Jurkat, Clone E6-1 (cell line): ENCODE measurements at regions not wholly inside any gene's neighbourhood (a gene's known extent, or its start where the extent isn't known, plus 50 kb on each side); places are given as distances from the start of the nearest gene placed in this dataset.
A peak's percentile ranks its signal among the peaks of the same experiment; 100 is the strongest.

Experiments used
- DNase-seq: peaks from one replicate; pipeline ENCODE4 v3.0.0-alpha.2; 2011; ENCODE audit warnings: low read depth, low spot score
- H3K4me3 ChIP-seq: 2 replicates; pipeline ENCODE4 v1.5.1; 2011; ENCODE audit warnings: mild to moderate bottlenecking, low read length, control low read depth, moderate library complexity

DNA sequence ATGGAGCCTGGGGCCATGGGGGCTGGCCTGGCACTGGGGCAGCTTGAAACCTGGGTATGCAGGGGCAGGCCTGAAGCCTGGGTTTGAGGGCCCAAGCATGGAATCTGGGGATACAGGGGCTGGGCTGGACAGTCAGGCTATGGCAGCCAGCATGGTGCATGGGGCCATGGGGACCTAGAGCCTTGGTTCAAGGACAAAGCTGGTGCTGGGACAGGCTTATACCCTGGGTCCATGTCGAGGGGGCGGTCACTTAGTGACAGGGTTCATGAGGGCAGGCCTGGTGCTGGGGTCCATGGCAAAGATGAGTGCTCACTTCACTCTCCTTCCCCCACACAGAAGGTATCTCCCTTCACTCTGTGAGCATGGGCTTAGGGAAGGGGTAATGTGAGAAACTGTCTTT, 116.2 kb downstream of the BBS10 start:
- no peak for DNase-seq
- no peak overlapping the region for H3K4me3 ChIP-seq

DNA sequence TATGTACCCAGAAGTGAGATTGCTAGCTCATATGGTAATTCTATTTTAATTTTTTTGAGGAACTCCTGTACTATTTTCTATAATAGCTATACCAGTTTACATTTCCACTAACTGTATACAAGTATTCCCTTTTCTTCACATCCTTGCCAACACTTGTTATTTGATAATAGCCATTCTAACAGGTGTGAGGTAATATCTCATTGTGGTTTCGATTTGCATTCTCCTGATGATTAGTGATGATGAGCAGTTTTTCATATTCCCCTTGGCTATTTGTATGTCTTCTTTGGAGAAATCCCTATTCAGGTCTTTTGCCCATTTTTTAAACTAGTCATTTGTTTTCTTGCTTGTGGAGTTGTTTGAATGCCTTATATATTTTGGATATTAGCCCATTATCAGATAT, 121.3 kb downstream of the BBS10 start:
- H3K4me3 ChIP-seq, result no peak overlapping the region
- DNase-seq, result no peak

DNA sequence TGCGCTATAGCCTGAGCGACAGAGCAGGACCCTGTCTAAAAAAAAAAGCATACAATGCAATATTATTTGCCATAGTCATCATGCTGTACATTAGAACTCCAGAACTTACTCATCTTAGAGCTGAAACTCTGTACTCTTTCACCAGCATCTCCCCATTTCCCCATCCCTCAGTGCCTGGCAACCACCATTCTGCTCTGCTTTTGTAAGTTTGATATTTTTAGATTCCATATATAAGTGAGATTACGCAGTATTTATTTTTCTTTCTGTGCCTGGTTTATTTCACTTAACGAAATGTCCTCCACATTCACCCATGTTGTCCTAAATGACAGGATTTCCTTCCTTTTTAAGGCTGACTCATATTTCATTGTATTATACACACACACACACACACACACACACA, 121.8 kb downstream of the BBS10 start:
- H3K4me3 ChIP-seq, result no peak overlapping the region
- DNase-seq, result no peak

DNA sequence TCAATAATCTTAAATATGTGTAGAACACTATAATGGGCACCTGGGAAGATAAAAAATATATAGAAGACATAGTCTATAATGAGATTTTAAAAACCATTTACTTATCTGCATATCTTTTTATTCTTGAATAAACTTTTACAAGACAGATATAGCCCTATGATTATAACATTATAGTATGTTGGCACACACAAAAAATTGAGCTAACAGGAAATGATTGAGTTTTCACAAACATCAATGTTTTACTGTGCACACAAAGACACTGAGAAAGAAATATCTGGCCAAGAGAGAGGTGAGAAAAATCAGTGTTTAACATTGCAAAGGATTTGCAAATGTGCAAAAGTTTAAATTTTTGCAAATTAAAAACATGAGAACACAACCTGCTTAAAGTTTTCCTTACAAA, 124.3 kb downstream of the BBS10 start:
- no peak for DNase-seq

DNA sequence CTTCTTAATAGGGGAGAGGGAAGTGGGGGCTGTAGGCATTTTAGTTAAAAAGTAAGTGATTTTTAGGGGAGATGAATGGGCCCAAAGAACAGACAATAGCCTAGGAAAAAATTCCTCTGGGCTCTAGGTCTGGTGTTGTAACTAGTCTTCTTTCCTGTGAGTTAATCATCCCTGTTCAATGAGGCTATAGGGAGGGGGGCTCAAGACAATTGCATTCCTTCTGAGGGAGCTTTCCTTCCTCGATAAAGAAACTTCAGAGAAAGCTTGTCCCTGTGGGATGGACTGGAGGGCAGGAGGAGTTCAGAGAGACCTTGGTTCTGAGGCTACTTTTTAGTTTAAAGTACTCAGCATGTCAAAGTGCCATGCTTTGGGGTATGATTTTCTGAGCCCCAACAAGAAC, 127.2 kb downstream of the BBS10 start:
- DNase-seq, result no peak
- H3K4me3 ChIP-seq, result no peak overlapping the region

More for the DNA sequence above, 124.3 kb downstream of the BBS10 start:
- no peak overlapping the region for H3K4me3 ChIP-seq

DNA sequence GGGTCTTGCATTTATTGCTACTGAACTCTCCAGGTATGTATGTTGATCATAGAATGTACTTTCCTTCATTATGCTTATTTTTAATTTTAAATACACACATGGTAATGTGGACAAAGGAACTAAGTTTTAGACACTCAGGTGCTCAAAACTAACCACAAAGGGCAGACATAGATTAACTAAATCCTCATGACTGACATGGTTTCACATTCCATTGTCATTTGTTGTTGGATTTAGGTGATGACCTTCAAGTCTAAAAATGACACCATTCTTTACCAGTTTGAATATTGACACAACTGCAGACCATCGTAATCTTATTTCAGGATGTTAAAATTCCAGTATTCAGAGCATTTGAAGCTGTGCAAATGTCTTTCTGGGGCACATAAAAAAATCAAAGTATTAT, 128.4 kb downstream of the BBS10 start:
- no peak overlapping the region for H3K4me3 ChIP-seq
- DNase-seq, result no peak

DNA sequence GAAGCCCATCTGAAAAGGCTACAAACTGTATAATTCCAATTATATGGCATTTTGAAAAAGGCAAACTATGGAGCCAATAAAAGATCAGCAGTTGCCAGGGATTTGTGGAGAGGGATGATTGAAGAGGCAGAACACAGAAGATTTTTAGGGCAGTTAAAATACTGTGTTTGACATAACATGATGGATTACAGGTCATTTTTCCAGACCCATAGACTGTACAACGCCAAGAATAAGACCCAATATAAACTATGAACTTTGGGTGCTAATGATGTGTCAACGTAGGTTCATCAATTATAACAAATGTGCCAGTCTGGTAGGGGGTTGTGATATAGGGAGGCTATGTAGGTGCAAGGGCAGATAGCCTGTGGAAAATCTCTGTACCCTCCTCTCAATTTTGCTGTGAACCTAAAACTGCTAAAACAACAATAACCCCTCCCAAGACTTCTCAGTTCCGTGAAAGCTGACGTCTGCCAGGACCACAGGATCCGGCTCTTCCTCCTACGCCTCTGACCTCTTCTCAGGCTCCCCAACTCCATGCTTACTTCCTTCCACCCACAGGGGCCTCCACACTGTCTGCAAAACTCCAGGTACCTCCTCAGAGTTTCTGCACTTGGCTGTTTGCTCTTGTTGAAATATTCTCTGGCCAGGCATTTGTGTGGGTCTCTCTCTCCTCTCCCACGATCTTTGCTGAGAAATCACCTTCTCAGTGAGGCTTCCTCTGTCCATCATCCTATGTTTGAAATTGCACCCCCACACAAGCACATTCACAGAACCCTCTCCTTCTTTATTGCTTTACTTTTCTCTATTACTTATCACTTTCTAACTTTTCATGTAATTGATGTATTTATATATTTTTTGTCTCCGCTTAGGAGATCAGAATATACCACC, 131.4 kb downstream of the BBS10 start:
- H3K4me3 ChIP-seq, result no peak overlapping the region
- DNase-seq, result no peak

DNA sequence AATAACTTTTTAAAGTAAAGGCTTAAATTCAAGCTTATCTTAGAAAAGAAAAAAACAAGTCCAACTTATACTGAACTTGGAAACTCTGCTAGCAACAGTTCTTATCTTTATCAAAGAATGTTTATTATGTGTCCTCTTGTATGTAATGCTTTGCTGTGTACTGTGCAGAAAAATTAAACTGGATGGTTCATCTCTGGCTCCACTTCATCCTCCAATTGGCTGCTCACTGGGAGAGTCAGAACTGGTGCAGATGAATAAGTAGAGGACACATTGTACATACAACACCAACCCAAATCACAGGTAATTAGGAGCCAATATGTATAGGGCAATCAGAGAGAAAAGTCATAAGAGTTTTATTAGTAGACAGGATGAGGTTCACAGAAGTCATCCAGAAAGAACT, 123.6 kb upstream of the NAP1L1 start:
- no peak for DNase-seq
- H3K4me3 ChIP-seq, result no peak overlapping the region

DNA sequence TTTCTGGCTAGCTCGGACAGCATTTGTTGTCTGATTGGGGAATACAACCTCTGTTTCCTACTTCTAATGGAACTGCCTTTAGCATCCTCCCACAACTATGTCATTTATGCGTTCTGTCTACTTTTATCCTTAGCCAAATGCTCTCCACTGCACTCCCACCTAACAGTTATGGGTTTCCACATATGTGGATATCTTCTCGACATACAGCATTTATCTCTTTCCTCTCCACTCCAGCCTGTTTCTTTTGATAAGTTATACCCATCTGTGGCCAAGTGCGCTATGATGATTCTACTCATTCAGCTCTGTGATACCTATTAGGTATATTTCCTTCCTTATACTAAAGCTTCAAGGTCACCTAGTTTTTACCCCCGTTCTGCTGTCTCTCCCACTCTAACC, 122.2 kb upstream of the NAP1L1 start:
- no peak overlapping the region for H3K4me3 ChIP-seq
- no peak for DNase-seq

DNA sequence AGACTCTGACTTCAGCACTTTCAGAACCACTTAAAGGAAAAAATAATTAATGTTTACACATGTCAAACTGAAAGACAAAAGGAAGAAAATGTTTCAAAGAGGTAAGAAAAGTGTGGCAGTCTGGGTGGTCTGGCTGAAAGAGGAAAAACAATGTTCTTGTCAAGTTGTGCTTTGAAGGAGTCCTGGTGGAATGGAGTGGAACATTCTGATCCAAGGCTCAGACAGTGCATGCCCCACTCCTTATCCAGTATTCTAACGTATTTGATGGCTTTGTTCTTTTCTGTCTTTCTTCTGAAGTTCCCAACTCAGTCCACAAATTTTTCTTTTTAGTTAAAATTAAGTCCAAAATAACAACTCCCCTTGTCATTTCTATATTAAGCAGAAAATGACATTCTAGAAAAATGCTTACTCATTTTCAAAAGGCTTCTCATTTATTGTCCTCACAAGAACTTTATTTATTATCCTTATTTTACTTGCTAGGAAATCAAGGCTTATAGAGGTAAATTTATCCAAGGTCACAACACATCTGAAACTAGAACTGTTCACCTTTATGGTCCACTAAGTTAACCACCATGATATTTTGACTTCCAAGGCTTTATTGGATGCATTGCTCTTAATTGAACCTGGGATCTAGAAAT, 121.7 kb upstream of the NAP1L1 start:
- DNase-seq, result no peak
- no peak overlapping the region for H3K4me3 ChIP-seq

DNA sequence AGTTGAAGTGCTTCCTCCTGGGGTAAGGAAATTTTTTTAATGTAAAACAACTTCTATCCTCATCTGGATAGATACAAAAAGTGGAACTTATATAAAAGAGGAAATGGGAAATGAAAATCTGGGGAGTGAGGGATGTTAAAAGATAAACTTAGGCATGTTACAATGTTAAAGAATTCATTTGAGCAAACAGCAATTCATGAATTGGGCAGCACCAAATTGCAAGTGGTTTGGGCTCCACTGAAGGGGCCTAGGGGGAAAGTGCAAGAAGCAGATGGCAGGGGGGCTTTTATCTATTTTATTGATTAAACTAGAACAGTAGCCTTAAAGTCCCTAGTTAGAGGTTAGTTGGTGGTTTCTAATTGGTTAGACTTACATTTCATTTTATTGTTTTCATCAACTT, 118.1 kb upstream of the NAP1L1 start:
- H3K4me3 ChIP-seq, result no peak overlapping the region
- no peak for DNase-seq

DNA sequence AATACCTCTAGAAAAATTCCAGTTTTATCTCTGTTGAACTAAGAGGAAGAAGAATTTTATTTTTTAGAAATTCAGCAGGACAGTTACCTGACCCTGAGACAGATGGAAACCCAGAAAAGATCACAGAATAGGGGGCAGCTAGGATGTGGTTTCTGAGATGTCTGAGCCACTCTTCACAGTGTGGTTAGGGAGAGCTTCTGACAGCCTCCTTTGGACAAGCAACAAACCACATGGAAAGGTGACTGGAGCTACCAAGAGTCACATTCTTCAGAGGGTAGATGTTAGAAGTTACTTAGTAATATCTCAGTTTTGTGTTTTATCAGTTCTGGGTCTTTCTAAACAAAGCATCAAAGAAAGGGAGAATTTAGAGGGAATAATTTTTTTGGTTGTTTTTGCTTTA, 117.3 kb upstream of the NAP1L1 start:
- no peak for DNase-seq
- H3K4me3 ChIP-seq, result no peak overlapping the region

DNA sequence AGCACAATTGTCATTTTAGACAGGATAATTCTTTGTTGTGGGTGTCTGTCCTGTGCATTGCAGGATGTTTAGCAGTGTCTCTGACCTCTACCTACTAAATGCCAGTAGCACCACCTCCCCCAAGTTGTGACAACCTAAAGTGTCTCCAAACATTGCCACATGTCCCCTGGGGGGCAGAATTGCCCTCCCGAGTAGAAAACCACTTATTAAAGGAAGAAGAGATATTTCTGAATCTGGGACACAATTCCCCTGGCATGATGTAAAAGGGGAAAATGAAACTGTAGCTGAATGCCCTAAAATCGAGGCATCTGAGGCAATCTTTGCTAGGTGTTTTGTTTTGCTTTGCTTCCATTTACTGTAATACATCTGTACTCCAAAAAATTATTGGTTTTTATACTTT, 116.8 kb upstream of the NAP1L1 start:
- H3K4me3 ChIP-seq, result no peak overlapping the region
- DNase-seq, result no peak

DNA sequence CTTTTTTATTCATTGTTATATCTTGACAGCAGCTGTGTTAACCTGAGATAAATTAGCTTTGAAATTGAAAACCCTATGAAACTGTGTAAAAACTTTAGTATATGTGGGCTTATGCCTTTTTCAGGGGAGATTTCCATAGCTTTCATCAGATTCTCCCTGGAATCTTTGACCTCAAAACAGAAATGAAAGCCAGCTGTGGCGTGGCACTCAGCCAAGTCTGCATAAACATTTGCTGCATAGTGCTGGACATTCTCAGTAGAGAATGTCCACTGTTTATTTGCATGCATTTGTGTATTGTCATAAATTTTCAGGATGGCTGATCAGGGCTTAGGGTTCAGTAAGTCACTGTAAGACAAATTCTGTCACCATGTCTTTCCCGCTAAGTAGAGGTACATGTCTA, 115.3 kb upstream of the NAP1L1 start:
- H3K4me3 ChIP-seq, result no peak overlapping the region
- DNase-seq, result no peak

DNA sequence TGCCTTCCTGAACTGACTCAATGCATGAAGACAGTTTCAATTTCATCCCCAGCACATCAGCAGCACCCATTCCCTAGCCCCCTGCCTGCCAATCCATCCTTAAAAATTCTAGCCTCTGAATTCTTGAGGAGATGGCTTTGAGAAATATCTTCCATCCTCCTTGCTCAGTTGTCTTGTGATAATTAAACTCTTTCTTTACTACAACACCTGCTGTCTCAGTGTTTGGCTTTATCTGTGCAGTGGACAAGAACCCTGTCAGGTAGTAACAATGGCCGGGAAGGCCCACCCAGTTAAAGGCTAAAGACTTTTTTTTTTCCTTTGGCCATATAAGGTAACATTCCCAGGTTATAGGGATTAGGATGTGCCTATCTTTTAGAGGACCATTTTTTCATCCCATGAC, 114.4 kb upstream of the NAP1L1 start:
- no peak for DNase-seq
- H3K4me3 ChIP-seq, result no peak overlapping the region

DNA sequence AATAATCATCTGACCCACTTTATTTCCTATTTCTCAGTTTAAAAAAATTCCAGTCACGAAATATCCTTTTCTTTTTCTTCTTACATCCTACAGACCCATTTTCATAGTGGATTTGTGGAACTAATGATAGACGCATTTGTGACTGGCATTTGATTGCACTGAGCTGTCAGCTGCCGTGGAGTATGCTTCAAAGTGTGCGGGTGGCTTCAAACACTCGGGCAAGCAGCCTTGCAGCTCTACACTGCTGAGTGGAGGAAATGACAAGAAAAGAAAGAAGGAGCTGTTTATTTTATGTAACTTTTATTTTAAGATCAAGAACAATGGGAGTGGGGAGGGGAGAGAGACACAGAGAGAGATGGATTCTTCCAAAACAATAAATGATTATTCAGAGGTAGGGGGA, 112.8 kb upstream of the NAP1L1 start:
- DNase-seq, result no peak
- no peak overlapping the region for H3K4me3 ChIP-seq

DNA sequence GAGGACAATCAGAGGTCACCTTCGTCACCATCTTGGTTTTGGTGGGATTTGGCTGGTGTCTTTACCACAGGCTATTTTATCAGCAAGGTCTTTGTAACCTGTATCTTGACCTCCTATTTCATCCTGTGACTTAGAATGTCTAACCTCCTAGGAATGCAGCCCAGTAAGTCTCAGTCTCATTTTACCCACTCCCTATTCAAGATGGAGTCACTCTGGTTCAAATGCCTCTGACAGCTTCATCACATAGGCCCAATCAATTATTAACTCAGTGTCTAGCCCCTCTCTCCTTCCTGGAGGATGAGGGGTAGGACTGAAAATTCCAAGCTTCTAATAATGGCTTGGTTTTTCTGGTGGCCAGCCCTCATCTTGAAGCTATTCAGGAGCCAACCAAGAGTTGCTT, 111.4 kb upstream of the NAP1L1 start:
- no peak overlapping the region for H3K4me3 ChIP-seq

DNA sequence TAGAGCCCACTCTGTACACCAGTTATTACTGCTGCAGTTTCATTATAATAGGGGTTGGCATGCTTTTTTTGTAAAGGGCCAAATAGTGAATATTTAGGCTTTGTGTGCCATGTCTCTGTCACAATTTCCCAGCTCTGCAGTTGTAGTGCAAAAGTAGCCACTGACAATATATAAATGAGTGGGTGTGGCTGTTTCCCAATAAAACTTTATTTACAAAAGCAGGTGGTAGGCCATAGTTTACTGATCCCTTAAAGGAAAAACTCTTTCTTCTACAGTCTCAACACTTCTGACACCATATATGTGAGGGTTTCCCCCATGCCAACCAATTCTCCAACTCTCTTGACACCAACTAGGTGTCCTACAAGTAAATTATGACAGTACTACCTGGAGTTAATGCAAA, 110.2 kb upstream of the NAP1L1 start:
- DNase-seq, result no peak
- no peak overlapping the region for H3K4me3 ChIP-seq

More for the DNA sequence above, 111.4 kb upstream of the NAP1L1 start:
- no peak for DNase-seq

DNA sequence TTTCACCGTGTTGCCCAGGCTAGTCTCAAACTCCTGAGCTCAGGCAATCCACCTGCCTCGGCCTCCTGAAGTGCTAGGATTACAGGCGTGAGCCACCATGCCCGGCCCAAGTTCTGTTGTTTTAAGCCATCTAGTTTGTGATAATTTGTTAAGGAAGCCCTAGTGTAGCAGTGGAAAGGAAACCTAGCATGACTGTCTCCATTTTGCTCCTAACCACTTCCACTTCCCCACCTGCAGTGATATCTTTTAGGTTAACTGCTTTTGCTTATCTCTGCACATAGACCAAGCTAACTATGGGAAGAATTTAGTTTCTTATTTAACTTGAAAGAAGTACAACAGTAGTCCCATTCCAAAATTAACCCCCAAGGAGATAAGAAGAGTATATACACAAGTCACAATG, 109.5 kb upstream of the NAP1L1 start:
- peak; percentile 61 for DNase-seq
- H3K4me3 ChIP-seq, result no peak overlapping the region

DNA sequence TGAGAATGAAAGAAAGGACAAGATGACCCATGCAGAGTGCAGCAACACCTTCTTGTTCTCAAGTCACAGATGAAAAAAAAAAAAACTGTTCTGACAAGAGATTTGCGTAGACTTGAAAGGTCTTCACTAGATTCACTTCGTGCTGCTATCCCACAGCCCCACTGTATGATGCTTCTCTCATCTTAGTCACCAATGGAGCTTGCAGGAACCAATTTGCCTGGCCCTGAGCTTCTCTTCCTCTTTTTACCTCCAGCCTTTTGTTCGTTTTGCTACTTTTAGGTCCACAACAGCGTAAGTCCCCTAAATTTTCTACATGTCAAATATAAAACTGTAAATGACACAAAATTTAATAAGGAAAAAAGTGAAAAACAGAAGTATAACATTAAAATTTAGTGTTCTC, 107.9 kb upstream of the NAP1L1 start:
- no peak overlapping the region for H3K4me3 ChIP-seq
- DNase-seq, result no peak

DNA sequence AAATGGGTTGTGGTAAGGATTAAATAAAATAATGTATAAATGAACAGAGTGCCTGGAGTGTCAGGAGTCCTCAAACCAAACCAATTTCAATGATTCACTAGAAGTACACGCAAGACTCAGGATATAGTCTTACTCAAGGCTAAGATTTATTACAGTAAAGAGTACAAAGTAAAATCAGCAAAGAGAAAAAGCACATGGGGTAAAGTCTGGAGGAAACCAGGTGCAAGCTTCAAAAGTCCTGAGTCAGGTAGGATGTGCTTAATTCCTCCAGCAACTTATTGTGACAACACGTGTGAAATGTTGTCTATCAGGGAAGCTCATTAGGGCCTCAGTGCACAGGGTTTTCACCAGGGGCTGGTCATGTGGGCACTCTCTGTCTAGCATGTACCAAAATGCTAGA, 105.8 kb upstream of the NAP1L1 start:
- H3K4me3 ChIP-seq, result no peak overlapping the region
- DNase-seq, result no peak
